K562 (cell line): ENCODE measurements at regions not wholly inside any gene's neighbourhood (a gene's known extent, or its start where the extent isn't known, plus 50 kb on each side); places are given as distances from the start of the nearest gene placed in this dataset.

Experiments
- ATAC-seq: fragments of 200-7000 bp; cut with Tn5 transposase; 3 replicates; pipeline ENCODE4 v1.9.1; 2020; ENCODE audit warnings: moderate library complexity
- BruUV-seq: library from RNA; stranded (reverse); fragments of 400-500 nt; replicated peaks from 2 replicates; lab custom pipeline; 2021; lab: Mats Ljungman, UMichigan
- CTCF ChIA-PET: fragments of 300-600 bp; formaldehyde crosslinking; extraction: SDS; loops from one replicate; lab custom pipeline; 2021; ENCODE audit warnings: low intra/inter-chr PET ratio; lab: Yijun Ruan, JAX
- POLR2A ChIA-PET: fragments of 300-600, 350-650 bp; sonication (Branson Sonifier 250); formaldehyde crosslinking; extraction: SDS; loops from one replicate; lab custom pipeline; 2021; ENCODE audit warnings: antibody characterized with exemption, inconsistent platforms; lab: Yijun Ruan, JAX
- DNase-seq, 4 experiments: peaks; one replicate each; pipeline versions ENCODE4 v3.0.0 to v3.0.0-alpha.2; 2011 to 2018; ENCODE audit warnings: low spot score in 3 of 4, mixed read lengths in 3 of 4; ENCODE audit errors: extremely low read depth in 1 of 4
- FAIRE-seq: peaks from 2 replicates; lab custom pipeline; 2011; peaks lifted over from hg19 to GRCh38; lab: Jason Lieb, UNC
- H2AFZ ChIP-seq: 2 replicates; pipeline ENCODE4 v1.6.0; 2011; ENCODE audit warnings: low read depth, low read length, control low read depth, inconsistent platforms
- H3K27ac ChIP-seq: fragments of 200-600 bp; 3 replicates; pipeline ENCODE4 v1.8.0; 2011; ENCODE audit warnings: low read depth, mild to moderate bottlenecking, control low read depth, inconsistent platforms, low read length, moderate library complexity, mixed read lengths; ENCODE audit errors: extremely low read depth
- H3K27me3 ChIP-seq, 2 experiments: fragments of 300-600 bp in 1 of 2; 2 replicates in 1 of 2; 3 replicates in 1 of 2; pipeline versions ENCODE4 v1.6.0 to v1.8.0; 2011; ENCODE audit warnings: inconsistent platforms in 2 of 2, low read length in 2 of 2, mild to moderate bottlenecking in 1 of 2, mixed read lengths in 1 of 2, moderate library complexity in 1 of 2; ENCODE audit not compliant: control insufficient read depth in 2 of 2, insufficient read depth in 2 of 2
- H3K36me3 ChIP-seq: fragments of 300-600 bp; 3 replicates; pipeline ENCODE4 v1.8.0; 2011; ENCODE audit warnings: mild to moderate bottlenecking, low read length, inconsistent platforms; ENCODE audit not compliant: control insufficient read depth, insufficient read depth
- H3K4me1 ChIP-seq, 2 experiments: fragments of 200-600 bp in 1 of 2; replicated peaks in 1 of 2; 2 replicates in 1 of 2; 3 replicates in 1 of 2; pipeline versions ENCODE4 v1.5.1 to v1.8.0; 2011; ENCODE audit warnings: inconsistent platforms in 2 of 2, low read length in 2 of 2, mild to moderate bottlenecking in 1 of 2, mixed read lengths in 1 of 2, moderate library complexity in 1 of 2; ENCODE audit not compliant: control insufficient read depth in 2 of 2, insufficient read depth in 2 of 2
- H3K4me2 ChIP-seq: 2 replicates; pipeline ENCODE4 v1.6.1; 2011; ENCODE audit warnings: low read length, control low read depth, inconsistent platforms, mixed read lengths; ENCODE audit not compliant: insufficient read depth
- H3K4me3 ChIP-seq: fragments of 200-600 bp; sonication (generic), shearing (Covaris generic); 2 replicates; pipeline ENCODE4 v1.5.1; 2016; ENCODE audit warnings: control low read depth, inconsistent platforms
- H3K79me2 ChIP-seq: fragments of 200-600 bp; 3 replicates; pipeline ENCODE4 v1.8.0; 2011; ENCODE audit warnings: low read length, inconsistent platforms; ENCODE audit not compliant: control insufficient read depth, insufficient read depth
- H3K9ac ChIP-seq, 2 experiments: 2 replicates each; pipeline versions ENCODE4 v1.6.0 to v1.6.1; 2011; ENCODE audit warnings: low read depth in 2 of 2, low read length in 2 of 2, control low read depth in 1 of 2, inconsistent platforms in 1 of 2, mild to moderate bottlenecking in 1 of 2, mixed read lengths in 1 of 2; ENCODE audit not compliant: insufficient read depth in 1 of 2
- H3K9me1 ChIP-seq: one replicate; pipeline ENCODE4 v1.6.0; 2011; ENCODE audit warnings: inconsistent platforms, mild to moderate bottlenecking, low read length, moderate library complexity; ENCODE audit not compliant: control insufficient read depth, insufficient read depth
- H3K9me3 ChIP-seq: replicated peaks from 2 replicates; pipeline ENCODE4 v1.5.1; 2011; ENCODE audit warnings: low read depth, low read length, inconsistent platforms; ENCODE audit not compliant: control insufficient read depth, insufficient read depth
- H4K20me1 ChIP-seq: replicated peaks from 2 replicates; pipeline ENCODE4 v1.6.1; 2011; ENCODE audit warnings: low read length, inconsistent platforms, mixed read lengths; ENCODE audit not compliant: control insufficient read depth, insufficient read depth
- CHD4 ChIP-seq: fragments of 200-600 bp; sonication (generic); IDR thresholded peaks from 3 replicates; pipeline ENCODE4 v1.6.1; 2012; ENCODE audit warnings: low read depth, mild to moderate bottlenecking, mixed read lengths, low read length, inconsistent platforms; ENCODE audit not compliant: insufficient read depth, insufficient replicate concordance, poor library complexity, severe bottlenecking
- CTCF ChIP-seq, 3 experiments: IDR thresholded peaks in 2 of 3; conservative IDR thresholded peaks in 1 of 3; 2 replicates each; pipeline ENCODE4 v1.5.1; 2011 to 2012; ENCODE audit warnings: low read length in 3 of 3, mild to moderate bottlenecking in 3 of 3, control low read depth in 2 of 3, improper control_type of control experiment in 1 of 3, inconsistent platforms in 1 of 3, low read depth in 1 of 3, mixed read lengths in 1 of 3, moderate library complexity in 1 of 3; ENCODE audit not compliant: insufficient read depth in 2 of 3
- GABPB1 ChIP-seq: sonication (generic); formaldehyde crosslinking; IDR thresholded peaks from 2 replicates; pipeline ENCODE4 v1.8.0; 2022; ENCODE audit warnings: mild to moderate bottlenecking, missing genetic modification reagents
- KLF6 ChIP-seq: fragments of 250-450 bp; sonication (Bioruptor Pico); IDR thresholded peaks from 2 replicates; pipeline ENCODE4 v1.4.0; 2020; ENCODE audit warnings: mild to moderate bottlenecking, moderate library complexity, borderline replicate concordance
- OTX1 ChIP-seq: fragments of 450-650 bp; formaldehyde crosslinking; IDR thresholded peaks from 2 replicates; pipeline ENCODE4 v1.4.0; 2022; ENCODE audit warnings: mild to moderate bottlenecking
- PTBP1 ChIP-seq: fragments of 200-400 bp; formaldehyde crosslinking; IDR thresholded peaks from 2 replicates; pipeline ENCODE4 v1.6.1; 2017; ENCODE audit warnings: low read depth, low read length
- ZBED1 ChIP-seq: IDR thresholded peaks from 2 replicates; pipeline ENCODE4 v1.6.1; 2014
- WGBS: fragments of 100-300 bp; shearing (Covaris generic); methylation state at CpG from one replicate; pipeline ENCODE4 v1.1.6; 2016; ENCODE audit warnings: low coverage, mixed read lengths; ENCODE audit not compliant: insufficient coverage; ENCODE audit errors: missing lambda C conversion rate; 5-methylcytosine and 5-hydroxymethylcytosine counted together
- in situ Hi-C: fragments of 300-500 bp; cut with MboI; formaldehyde crosslinking; loops from 4 replicates; pipeline ENCODE4 v1.15.0; 2018; ENCODE audit warnings: inconsistent platforms, mixed read lengths
- intact Hi-C: fragments of 100-400 bp; cut with micrococcal nuclease; formaldehyde crosslinking; loops from 2 replicates; pipeline ENCODE4 v1.14.2; 2022

- H3K4me2 ChIP-seq = no peak overlapping the region
- CTCF ChIA-PET = no interaction called here
- DNase-seq (no peak), FAIRE-seq (no peak), ATAC-seq (peak; percentile 70)
- peak overlapping the region; percentile 55 for H2AFZ ChIP-seq
- no peak overlapping the region for H3K27ac ChIP-seq
- H3K9me3 ChIP-seq = no peaks in the 10 kb centered on the region
- H3K27me3 ChIP-seq = no peaks in the 10 kb centered on the region
- TF ChIP-seq ZBED1 (no peak), OTX1 (CRISPR knock-in tag) (no peak), KLF6 (CRISPR knock-in tag) (no peak), PTBP1 (no peak), CTCF (IDR thresholded peaks at IDR 0.05 in 2 of 3, conservative IDR thresholded peaks at IDR 0.05 in 1 of 3; ENCODE audit: insufficient read depth in 2 of 3, low read depth in 1 of 3, low read length in 3 of 3) (peak in 2 of 3 experiments; percentile 20 to 44; a peak in 2 of 6 replicates), CHD4 (no peak), GABPB1 (CRISPR knock-in tag) (no peak)
- POLR2A ChIA-PET = interaction anchor here (0.6 kb wide), 1 partner anchor 276 kb away, joined by 3 read pairs; no protein-coding TSS in a partner anchor
- WGBS = 53% methylated on average over 1 of the region's 1 CpG
- intact Hi-C loops (no loop called here), in situ Hi-C loops (no loop called here)
- H3K4me1 ChIP-seq = peaks cover 0 to 3% of the 10 kb centered on the region in 2 experiments; a peak in 2 of 5 replicates
- H3K36me3 ChIP-seq = no peaks in the 10 kb centered on the region
- no peak overlapping the region for H3K9ac ChIP-seq
- H3K4me3 ChIP-seq = no peak overlapping the region
- no peaks in the 10 kb centered on the region for H4K20me1 ChIP-seq
- H3K9me1 ChIP-seq = no peaks in the 10 kb centered on the region
- no peaks in the 10 kb centered on the region for H3K79me2 ChIP-seq
- no TSS peak for BruUV-seq
Observed at GRCh38 chr3:152123457-152123856, 145.3 kb upstream of the MBNL1 start.
